ENCODE measurements at regions not wholly inside any gene's neighbourhood (a gene's known extent, or its start where the extent isn't known, plus 50 kb on each side); places are given as distances from the start of the nearest gene placed in this dataset.

DNA sequence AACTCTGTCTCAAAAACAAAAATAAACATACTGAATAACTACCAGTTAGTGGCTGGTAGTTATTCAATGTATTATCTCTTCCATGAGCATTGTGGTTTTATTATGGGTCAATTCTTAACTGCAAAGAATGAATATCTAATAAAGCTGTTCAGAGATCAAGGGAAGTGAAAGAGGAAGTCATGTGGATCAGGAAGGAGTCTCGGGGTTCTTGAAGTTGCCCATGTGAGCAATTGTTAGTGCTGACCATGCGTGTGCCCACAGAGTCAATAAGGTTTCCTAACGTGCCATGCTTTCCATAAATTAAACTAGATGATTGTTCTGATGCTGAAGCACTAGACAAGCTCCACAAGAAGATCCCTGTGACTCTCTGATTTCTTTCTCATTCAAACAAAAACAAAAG, 136.5 kb upstream of the CPSF6 start:
- intact Hi-C loops (cut with DNase I; ENCODE audit: low total_unique reads): no loop called here
- TF ChIP-seq, protein P1, sequence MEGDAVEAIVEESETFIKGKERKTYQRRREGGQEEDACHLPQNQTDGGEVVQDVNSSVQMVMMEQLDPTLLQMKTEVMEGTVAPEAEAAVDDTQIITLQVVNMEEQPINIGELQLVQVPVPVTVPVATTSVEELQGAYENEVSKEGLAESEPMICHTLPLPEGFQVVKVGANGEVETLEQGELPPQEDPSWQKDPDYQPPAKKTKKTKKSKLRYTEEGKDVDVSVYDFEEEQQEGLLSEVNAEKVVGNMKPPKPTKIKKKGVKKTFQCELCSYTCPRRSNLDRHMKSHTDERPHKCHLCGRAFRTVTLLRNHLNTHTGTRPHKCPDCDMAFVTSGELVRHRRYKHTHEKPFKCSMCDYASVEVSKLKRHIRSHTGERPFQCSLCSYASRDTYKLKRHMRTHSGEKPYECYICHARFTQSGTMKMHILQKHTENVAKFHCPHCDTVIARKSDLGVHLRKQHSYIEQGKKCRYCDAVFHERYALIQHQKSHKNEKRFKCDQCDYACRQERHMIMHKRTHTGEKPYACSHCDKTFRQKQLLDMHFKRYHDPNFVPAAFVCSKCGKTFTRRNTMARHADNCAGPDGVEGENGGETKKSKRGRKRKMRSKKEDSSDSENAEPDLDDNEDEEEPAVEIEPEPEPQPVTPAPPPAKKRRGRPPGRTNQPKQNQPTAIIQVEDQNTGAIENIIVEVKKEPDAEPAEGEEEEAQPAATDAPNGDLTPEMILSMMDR (IDR thresholded peaks at IDR 0.05): no peak
- no peak for TF ChIP-seq POLR2A (IDR thresholded peaks at IDR 0.05)
- WGBS, 2 donors: 70 to 71% methylated on average over 3 of the region's 3 CpGs
- DNase-seq (ENCODE audit: low spot score in 2 of 2): peak in 1 of 2 donors; percentile 30
- no peak overlapping the region for H3K4me3 ChIP-seq (ENCODE audit: low read depth, poor library complexity, severe bottlenecking)

DNA sequence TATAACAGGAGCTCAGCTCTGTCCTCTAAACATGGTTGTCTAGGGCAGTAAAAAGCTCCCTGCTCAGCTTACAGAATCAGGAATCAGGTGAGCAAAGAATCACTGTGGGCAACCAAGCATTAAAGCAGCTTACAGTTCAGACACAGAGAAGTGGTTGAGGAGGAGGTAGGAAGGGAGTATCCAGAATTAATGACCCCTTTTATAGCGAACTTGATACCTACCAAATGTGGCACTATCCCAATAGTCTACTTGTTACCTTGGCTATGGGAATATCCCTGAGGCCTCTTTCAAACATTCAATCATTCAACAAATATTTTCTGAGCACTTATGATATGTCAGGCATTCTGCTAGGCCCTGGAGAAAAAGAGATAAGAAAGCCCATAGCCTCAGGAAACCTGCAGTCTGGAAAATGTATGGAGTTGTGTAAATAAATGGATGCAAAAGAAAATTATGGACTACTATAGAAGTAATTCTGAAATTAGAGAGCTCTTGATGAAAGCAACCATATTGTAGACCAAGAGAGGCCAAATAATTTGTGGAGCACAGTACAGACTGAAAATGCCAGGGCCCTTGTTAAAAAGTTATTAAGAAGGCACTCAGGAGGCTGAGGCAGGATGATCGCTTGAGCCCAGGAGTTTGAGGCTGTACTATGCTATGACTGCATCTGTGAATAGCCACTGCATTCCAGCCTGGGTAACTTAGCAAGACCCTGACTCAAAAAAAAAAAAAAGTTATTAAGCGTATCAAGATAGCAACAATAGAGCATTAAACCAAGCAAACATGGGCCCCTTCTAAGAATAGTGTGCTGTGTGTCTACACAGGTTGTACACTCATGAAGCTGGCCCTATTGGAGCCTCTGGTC, 134.0 kb upstream of the CPSF6 start:
- no peak overlapping the region for H3K4me3 ChIP-seq (ENCODE audit: low read depth, poor library complexity, severe bottlenecking)
- intact Hi-C loops (cut with DNase I; ENCODE audit: low total_unique reads): no loop called here
- 88 to 90% methylated on average over 3 of the region's 3 CpGs for WGBS, 2 donors
- no peak for TF ChIP-seq POLR2A (IDR thresholded peaks at IDR 0.05)
- TF ChIP-seq, protein P1 (IDR thresholded peaks at IDR 0.05): no peak
- DNase-seq (ENCODE audit: low spot score in 2 of 2): no peak

DNA sequence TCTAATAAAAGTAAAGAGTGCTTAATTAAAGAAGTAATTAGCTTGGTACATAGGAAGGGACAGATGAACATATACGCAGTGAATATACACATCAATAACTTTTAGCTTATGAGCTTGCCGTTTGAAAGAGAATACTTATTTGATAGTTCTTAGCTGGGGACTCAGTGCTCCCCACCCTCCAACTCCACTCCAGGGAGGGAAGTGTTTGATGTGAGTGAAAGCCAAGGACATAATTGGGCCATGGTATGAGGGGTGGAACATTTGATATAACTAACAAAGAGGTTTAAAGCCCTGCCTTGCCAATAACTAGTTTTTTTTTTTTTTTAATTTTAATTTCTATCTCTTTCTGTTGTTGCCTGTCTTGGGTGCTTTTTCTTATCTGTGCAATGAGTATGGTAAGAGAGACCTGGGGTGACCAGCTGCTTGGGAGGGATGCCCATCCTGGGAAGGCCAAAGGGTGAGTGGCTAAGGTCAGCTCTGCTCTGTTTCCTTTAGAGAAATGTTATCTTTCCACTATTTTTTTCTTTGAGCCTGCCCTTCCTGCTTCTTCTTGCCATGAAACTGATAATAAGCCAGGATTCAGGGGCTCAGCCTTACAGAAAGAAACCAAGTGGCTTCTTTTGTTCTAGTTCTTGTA, 132.8 kb upstream of the CPSF6 start:
- TF ChIP-seq, protein P1 (IDR thresholded peaks at IDR 0.05): no peak
- TF ChIP-seq POLR2A (IDR thresholded peaks at IDR 0.05): no peak
- H3K4me3 ChIP-seq (ENCODE audit: low read depth, poor library complexity, severe bottlenecking): no peak overlapping the region
- intact Hi-C loops (cut with DNase I; ENCODE audit: low total_unique reads): no loop called here
- WGBS, 2 donors: 88 to 91% methylated on average over 2 of the region's 2 CpGs
- DNase-seq (ENCODE audit: low spot score in 2 of 2): no peak

DNA sequence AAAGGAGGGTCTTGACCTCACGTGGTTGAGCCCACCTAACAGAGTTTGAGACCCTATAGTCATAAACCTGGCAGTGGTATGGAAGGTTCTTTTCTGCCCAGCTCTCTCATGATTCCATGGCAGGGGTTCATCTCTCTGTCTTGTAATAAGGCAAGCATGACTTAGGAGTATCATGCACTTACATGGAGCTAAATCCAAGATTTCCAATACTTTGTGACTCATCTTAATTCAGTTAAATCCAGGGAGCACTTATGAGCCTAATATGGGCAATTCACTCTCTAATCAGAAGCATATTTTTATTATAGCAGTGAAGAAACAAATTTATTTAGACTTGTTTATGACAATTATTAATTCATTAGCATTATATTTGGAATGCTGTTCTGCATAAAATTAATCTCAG, 131.8 kb upstream of the CPSF6 start:
- intact Hi-C loops (cut with DNase I; ENCODE audit: low total_unique reads): no loop called here
- TF ChIP-seq POLR2A (IDR thresholded peaks at IDR 0.05): no peak
- DNase-seq (ENCODE audit: low spot score in 2 of 2): no peak
- no peak overlapping the region for H3K4me3 ChIP-seq (ENCODE audit: low read depth, poor library complexity, severe bottlenecking)
- 40 to 64% methylated on average over 1 of the region's 1 CpG for WGBS, 2 donors

DNA sequence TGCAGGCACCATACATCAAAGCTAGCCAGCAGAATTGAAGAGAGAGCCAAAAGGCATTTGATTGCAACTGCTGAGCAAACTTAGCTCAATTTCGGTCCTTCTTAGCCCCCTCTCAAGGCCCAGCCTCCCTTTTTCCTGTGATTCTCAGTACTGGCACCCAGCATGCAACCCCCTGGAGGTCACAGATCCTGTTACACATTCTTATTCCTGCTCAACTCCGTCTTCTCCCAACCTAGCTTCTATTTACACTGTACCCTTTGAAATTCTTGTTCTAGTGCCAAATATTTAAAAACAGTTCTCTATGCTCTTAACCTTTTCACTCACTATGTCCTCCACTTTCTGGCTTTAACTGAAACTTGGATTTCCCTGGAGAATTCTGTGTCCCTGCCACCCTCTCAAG, 131.3 kb upstream of the CPSF6 start:
- TF ChIP-seq, protein P1 (IDR thresholded peaks at IDR 0.05): no peak
- TF ChIP-seq POLR2A (IDR thresholded peaks at IDR 0.05): no peak
- no peak for DNase-seq (ENCODE audit: low spot score in 2 of 2)
- no peak overlapping the region for H3K4me3 ChIP-seq (ENCODE audit: low read depth, poor library complexity, severe bottlenecking)
- 31 to 34% methylated on average over 2 of the region's 2 CpGs for WGBS, 2 donors
- intact Hi-C loops (cut with DNase I; ENCODE audit: low total_unique reads): no loop called here

DNA sequence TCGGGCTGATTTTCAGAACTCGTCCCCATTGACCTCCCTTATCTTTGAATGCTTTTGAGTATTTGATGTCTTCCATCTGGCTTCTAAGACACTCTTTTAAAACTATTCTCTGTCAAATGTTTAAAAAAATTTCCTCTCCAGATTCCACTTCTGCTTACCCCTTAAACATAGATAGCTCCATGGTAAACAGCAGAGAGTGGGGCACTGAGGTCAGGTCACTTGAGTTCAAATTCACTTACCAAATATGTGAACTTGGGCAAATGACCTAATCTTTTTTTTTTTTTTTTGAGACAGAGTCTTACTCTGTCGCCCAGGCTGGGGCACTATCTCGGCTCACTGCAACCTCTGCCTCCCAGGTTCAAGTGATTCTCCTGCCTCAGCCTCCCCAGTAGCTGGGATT, 126.8 kb upstream of the CPSF6 start:
- intact Hi-C loops (cut with DNase I; ENCODE audit: low total_unique reads): no loop called here
- WGBS, 2 donors: 51 to 70% methylated on average over 4 of the region's 4 CpGs
- H3K4me3 ChIP-seq (ENCODE audit: low read depth, poor library complexity, severe bottlenecking): no peak overlapping the region
- no peak for DNase-seq (ENCODE audit: low spot score in 2 of 2)
- no peak for TF ChIP-seq POLR2A (IDR thresholded peaks at IDR 0.05)

Data from lower leg skin (tissue), 4 donors.